Transverse colon (tissue), 3 donors: ENCODE measurements at regions not wholly inside any gene's neighbourhood (a gene's known extent, or its start where the extent isn't known, plus 50 kb on each side); places are given as distances from the start of the nearest gene placed in this dataset.

Source experiments
- POLR2A ChIP-seq: fragments of 450-650 bp; IDR thresholded peaks from one replicate; pipeline ENCODE4 v1.6.1; 2016; ENCODE audit warnings: antibody characterized with exemption, mild to moderate bottlenecking, moderate library complexity
- TF ChIP-seq, protein P1 (sequence below), 5 experiments: fragments of 200-600 bp in 3 of 5; fragments of 450-650 bp in 2 of 5; sonication (generic) in 3 of 5; IDR thresholded peaks; 1 replicate in 2 of 5; 2 replicates in 3 of 5; pipeline ENCODE4 v1.5.1; 2016 to 2017; ENCODE audit warnings: antibody characterized with exemption in 5 of 5, inconsistent platforms in 3 of 5, mild to moderate bottlenecking in 2 of 5, moderate library complexity in 1 of 5

DNA sequence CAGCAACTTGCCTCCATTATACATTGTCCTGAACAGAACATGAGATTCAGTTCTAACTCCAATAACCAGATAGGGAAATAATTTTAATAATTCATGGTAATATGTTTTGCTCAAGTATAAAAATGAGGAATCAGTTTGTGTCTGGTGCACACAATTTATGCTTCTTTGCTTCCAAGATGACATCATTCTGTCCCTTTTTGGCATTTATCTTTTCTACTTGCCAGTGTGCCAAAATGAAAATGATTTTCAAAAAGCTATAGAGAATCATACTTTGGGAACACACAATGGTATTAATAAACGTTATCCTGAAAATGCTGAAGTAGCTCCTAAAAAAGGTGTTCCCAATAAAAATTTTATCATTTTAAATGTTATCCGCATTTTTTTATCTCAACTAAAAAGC, 519.0 kb downstream of the CAAP1 start:
- TF ChIP-seq POLR2A = no peak
- TF ChIP-seq, protein P1, sequence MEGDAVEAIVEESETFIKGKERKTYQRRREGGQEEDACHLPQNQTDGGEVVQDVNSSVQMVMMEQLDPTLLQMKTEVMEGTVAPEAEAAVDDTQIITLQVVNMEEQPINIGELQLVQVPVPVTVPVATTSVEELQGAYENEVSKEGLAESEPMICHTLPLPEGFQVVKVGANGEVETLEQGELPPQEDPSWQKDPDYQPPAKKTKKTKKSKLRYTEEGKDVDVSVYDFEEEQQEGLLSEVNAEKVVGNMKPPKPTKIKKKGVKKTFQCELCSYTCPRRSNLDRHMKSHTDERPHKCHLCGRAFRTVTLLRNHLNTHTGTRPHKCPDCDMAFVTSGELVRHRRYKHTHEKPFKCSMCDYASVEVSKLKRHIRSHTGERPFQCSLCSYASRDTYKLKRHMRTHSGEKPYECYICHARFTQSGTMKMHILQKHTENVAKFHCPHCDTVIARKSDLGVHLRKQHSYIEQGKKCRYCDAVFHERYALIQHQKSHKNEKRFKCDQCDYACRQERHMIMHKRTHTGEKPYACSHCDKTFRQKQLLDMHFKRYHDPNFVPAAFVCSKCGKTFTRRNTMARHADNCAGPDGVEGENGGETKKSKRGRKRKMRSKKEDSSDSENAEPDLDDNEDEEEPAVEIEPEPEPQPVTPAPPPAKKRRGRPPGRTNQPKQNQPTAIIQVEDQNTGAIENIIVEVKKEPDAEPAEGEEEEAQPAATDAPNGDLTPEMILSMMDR (IDR thresholded peaks at IDR 0.05) = no peak
